ENCODE measurements at regions not wholly inside any gene's neighbourhood (a gene's known extent, or its start where the extent isn't known, plus 50 kb on each side); places are given as distances from the start of the nearest gene placed in this dataset.

DNA sequence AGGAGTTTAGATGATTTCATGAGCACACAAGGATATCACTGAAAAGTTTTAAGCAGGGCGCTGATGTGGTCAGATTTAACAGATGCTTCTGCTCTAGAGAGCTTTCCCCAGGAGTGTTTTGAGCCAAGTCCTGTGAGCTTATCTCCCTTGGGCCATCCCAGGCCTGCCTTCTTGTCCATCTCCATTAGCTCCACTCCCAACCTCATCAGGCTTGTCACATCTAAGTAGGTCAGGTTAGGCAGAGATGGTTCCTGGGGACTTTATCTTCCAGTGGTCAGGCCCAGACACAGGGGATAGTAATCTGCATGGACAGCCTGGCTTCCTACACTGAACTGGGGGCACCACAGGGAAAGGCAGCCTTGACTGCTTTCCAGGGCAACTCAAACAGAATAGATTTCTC lies 145.4 kb upstream of the SRRM4 start:
- TF ChIP-seq, protein P1, sequence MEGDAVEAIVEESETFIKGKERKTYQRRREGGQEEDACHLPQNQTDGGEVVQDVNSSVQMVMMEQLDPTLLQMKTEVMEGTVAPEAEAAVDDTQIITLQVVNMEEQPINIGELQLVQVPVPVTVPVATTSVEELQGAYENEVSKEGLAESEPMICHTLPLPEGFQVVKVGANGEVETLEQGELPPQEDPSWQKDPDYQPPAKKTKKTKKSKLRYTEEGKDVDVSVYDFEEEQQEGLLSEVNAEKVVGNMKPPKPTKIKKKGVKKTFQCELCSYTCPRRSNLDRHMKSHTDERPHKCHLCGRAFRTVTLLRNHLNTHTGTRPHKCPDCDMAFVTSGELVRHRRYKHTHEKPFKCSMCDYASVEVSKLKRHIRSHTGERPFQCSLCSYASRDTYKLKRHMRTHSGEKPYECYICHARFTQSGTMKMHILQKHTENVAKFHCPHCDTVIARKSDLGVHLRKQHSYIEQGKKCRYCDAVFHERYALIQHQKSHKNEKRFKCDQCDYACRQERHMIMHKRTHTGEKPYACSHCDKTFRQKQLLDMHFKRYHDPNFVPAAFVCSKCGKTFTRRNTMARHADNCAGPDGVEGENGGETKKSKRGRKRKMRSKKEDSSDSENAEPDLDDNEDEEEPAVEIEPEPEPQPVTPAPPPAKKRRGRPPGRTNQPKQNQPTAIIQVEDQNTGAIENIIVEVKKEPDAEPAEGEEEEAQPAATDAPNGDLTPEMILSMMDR (IDR thresholded peaks at IDR 0.05) = no peak
- TF ChIP-seq POLR2A (IDR thresholded peaks at IDR 0.05) = no peak
